ENCODE measurements at regions not wholly inside any gene's neighbourhood (a gene's known extent, or its start where the extent isn't known, plus 50 kb on each side); places are given as distances from the start of the nearest gene placed in this dataset.

- no peak for FAIRE-seq
- TF ChIP-seq TAF1 (IDR thresholded peaks at IDR 0.05; ENCODE audit: borderline replicate concordance, low read depth, low read length), result no peak
- TF ChIP-seq POLR2AphosphoS5 (IDR thresholded peaks at IDR 0.05; ENCODE audit: low read depth, low read length), result no peak
- no peak for TF ChIP-seq POLR2A (IDR thresholded peaks at IDR 0.05; ENCODE audit: low read depth, low read length)
These were observed 605.8 kb upstream of the TENM3 start for GRCh38 chr4:181637186-181638105.

GRCh38 chr4:181643466-181643865 is 599.7 kb upstream of the TENM3 start:
- DNase-seq (ENCODE audit: insufficient read length), result no peak
- no peak for TF ChIP-seq POLR2A (IDR thresholded peaks at IDR 0.05; ENCODE audit: low read depth, low read length)
- no peak for TF ChIP-seq POLR2AphosphoS5 (IDR thresholded peaks at IDR 0.05; ENCODE audit: low read depth, low read length)
- TF ChIP-seq TAF1 (IDR thresholded peaks at IDR 0.05; ENCODE audit: borderline replicate concordance, low read depth, low read length), result no peak
- FAIRE-seq, result no peak

More at GRCh38 chr4:181637186-181638105, 605.8 kb upstream of the TENM3 start:
- DNase-seq (ENCODE audit: insufficient read length), result no peak

- FAIRE-seq (no peak), DNase-seq (ENCODE audit: insufficient read length) (no peak)
- no peak for TF ChIP-seq POLR2A (IDR thresholded peaks at IDR 0.05; ENCODE audit: low read depth, low read length)
- TF ChIP-seq POLR2AphosphoS5 (IDR thresholded peaks at IDR 0.05; ENCODE audit: low read depth, low read length), result no peak
- TF ChIP-seq TAF1 (IDR thresholded peaks at IDR 0.05; ENCODE audit: borderline replicate concordance, low read depth, low read length), result no peak
These were observed 597.7 kb upstream of the TENM3 start for GRCh38 chr4:181645489-181645888.

GRCh38 chr4:181646864-181647263 is 596.3 kb upstream of the TENM3 start:
- DNase-seq (ENCODE audit: insufficient read length), result no peak
- no peak for FAIRE-seq
- TF ChIP-seq POLR2AphosphoS5 (IDR thresholded peaks at IDR 0.05; ENCODE audit: low read depth, low read length) (no peak), POLR2A (IDR thresholded peaks at IDR 0.05; ENCODE audit: low read depth, low read length) (no peak), TAF1 (IDR thresholded peaks at IDR 0.05; ENCODE audit: borderline replicate concordance, low read depth, low read length) (no peak)

GRCh38 chr4:181647396-181648147 is 595.6 kb upstream of the TENM3 start:
- TF ChIP-seq POLR2A (IDR thresholded peaks at IDR 0.05; ENCODE audit: low read depth, low read length), result no peak
- TF ChIP-seq POLR2AphosphoS5 (IDR thresholded peaks at IDR 0.05; ENCODE audit: low read depth, low read length), result no peak
- FAIRE-seq, result no peak
- no peak for DNase-seq (ENCODE audit: insufficient read length)

GRCh38 chr4:181650033-181650825 is 593.0 kb upstream of the TENM3 start:
- TF ChIP-seq TAF1 (IDR thresholded peaks at IDR 0.05; ENCODE audit: borderline replicate concordance, low read depth, low read length), result no peak
- TF ChIP-seq POLR2AphosphoS5 (IDR thresholded peaks at IDR 0.05; ENCODE audit: low read depth, low read length), result no peak
- no peak for TF ChIP-seq POLR2A (IDR thresholded peaks at IDR 0.05; ENCODE audit: low read depth, low read length)
- DNase-seq (ENCODE audit: insufficient read length) (no peak), FAIRE-seq (no peak)

- TF ChIP-seq POLR2A (IDR thresholded peaks at IDR 0.05; ENCODE audit: low read depth, low read length), result no peak
- no peak for TF ChIP-seq TAF1 (IDR thresholded peaks at IDR 0.05; ENCODE audit: borderline replicate concordance, low read depth, low read length)
- no peak for TF ChIP-seq POLR2AphosphoS5 (IDR thresholded peaks at IDR 0.05; ENCODE audit: low read depth, low read length)
- no peak for FAIRE-seq
- no peak for DNase-seq (ENCODE audit: insufficient read length)
These were observed 586.5 kb upstream of the TENM3 start for GRCh38 chr4:181656748-181657147.

- FAIRE-seq (no peak), DNase-seq (ENCODE audit: insufficient read length) (no peak)
- TF ChIP-seq TAF1 (IDR thresholded peaks at IDR 0.05; ENCODE audit: borderline replicate concordance, low read depth, low read length), result no peak
- TF ChIP-seq POLR2AphosphoS5 (IDR thresholded peaks at IDR 0.05; ENCODE audit: low read depth, low read length), result no peak
- TF ChIP-seq POLR2A (IDR thresholded peaks at IDR 0.05; ENCODE audit: low read depth, low read length), result no peak
These were observed 584.0 kb upstream of the TENM3 start for GRCh38 chr4:181659202-181659601.

- FAIRE-seq (no peak), DNase-seq (ENCODE audit: insufficient read length) (no peak)
- TF ChIP-seq POLR2A (IDR thresholded peaks at IDR 0.05; ENCODE audit: low read depth, low read length) (no peak), TAF1 (IDR thresholded peaks at IDR 0.05; ENCODE audit: borderline replicate concordance, low read depth, low read length) (no peak), POLR2AphosphoS5 (IDR thresholded peaks at IDR 0.05; ENCODE audit: low read depth, low read length) (no peak)
These were observed 583.3 kb upstream of the TENM3 start for GRCh38 chr4:181659876-181660275.

GRCh38 chr4:181661090-181661489 is 582.1 kb upstream of the TENM3 start:
- DNase-seq (ENCODE audit: insufficient read length) (no peak), FAIRE-seq (no peak)
- no peak for TF ChIP-seq POLR2A (IDR thresholded peaks at IDR 0.05; ENCODE audit: low read depth, low read length)
- no peak for TF ChIP-seq TAF1 (IDR thresholded peaks at IDR 0.05; ENCODE audit: borderline replicate concordance, low read depth, low read length)
- no peak for TF ChIP-seq POLR2AphosphoS5 (IDR thresholded peaks at IDR 0.05; ENCODE audit: low read depth, low read length)

- DNase-seq (ENCODE audit: insufficient read length), result no peak
- FAIRE-seq, result no peak
- TF ChIP-seq TAF1 (IDR thresholded peaks at IDR 0.05; ENCODE audit: borderline replicate concordance, low read depth, low read length) (no peak), POLR2A (IDR thresholded peaks at IDR 0.05; ENCODE audit: low read depth, low read length) (no peak), POLR2AphosphoS5 (IDR thresholded peaks at IDR 0.05; ENCODE audit: low read depth, low read length) (no peak)
These were observed 581.3 kb upstream of the TENM3 start for GRCh38 chr4:181661923-181662322.
